Inflammatory macrophage treated with lipopolysaccharide for 1 hour (primary cell): ENCODE measurements at regions not wholly inside any gene's neighbourhood (a gene's known extent, or its start where the extent isn't known, plus 50 kb on each side); places are given as distances from the start of the nearest gene placed in this dataset.

Experiments
- DNase-seq, 2 donors: peaks; one replicate each; pipeline ENCODE4 v3.0.0-alpha.2; 2020 to 2022

- DNase-seq = no peak
Measured at GRCh38 chr9:83191154-83191553, 128.2 kb upstream of the RASEF start.

GRCh38 chr9:83189026-83189425 lies 126.1 kb upstream of the RASEF start:
- DNase-seq = peak; percentile 32 to 44

GRCh38 chr9:83188277-83188676 lies 125.3 kb upstream of the RASEF start:
- DNase-seq = peak; percentile 68 to 71

GRCh38 chr9:83186155-83186737 lies 123.3 kb upstream of the RASEF start:
- no peak for DNase-seq

- DNase-seq = no peak
Measured at GRCh38 chr9:83185488-83186154, 122.7 kb upstream of the RASEF start.

GRCh38 chr9:83183621-83184020 lies 120.7 kb upstream of the RASEF start:
- no peak for DNase-seq

DNA sequence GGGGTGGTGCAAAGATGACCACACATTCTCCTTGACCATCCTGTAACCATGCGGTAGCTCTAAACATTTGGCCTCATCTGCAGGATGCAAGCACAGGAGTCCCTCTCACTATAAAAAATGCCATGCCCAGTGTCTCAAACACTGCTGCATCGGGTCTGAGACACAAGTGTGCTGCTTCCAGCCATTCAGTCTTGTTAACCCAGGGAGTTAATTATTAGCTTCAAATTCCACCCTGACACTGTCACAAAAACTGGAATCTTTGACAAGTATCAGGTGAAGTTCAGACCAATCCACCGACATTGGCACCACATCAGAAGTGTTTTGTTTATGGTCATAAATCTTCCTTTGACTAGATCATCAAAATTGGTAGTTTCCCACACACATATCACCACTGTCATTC lies 119.1 kb upstream of the RASEF start:
- no peak for DNase-seq

DNA sequence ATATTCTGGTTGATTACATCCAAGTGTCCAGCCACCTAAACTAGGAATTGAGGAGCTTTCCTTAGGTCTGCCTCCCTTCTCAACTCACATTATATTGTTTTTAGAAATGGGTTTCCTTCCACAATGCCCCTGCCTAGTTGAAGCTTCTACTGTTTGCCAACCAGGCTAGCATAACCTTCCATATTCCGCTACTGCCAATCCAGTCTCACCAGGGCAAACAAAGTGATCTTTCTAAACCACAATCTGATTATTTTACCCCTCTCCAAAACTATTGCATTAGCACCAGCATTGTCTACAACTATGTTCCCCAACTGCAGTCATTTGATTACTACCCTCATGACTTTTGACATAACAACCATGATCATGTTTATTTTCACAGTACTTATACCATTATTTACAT lies 115.8 kb upstream of the RASEF start:
- no peak for DNase-seq

GRCh38 chr9:83177747-83178146 lies 114.8 kb upstream of the RASEF start:
- no peak for DNase-seq

- DNase-seq = no peak
Measured at GRCh38 chr9:83167126-83167525, 104.2 kb upstream of the RASEF start.

GRCh38 chr9:83166372-83166771 lies 103.4 kb upstream of the RASEF start:
- no peak for DNase-seq

- DNase-seq = no peak
Measured at GRCh38 chr9:83155733-83156132, 92.8 kb upstream of the RASEF start.

DNA sequence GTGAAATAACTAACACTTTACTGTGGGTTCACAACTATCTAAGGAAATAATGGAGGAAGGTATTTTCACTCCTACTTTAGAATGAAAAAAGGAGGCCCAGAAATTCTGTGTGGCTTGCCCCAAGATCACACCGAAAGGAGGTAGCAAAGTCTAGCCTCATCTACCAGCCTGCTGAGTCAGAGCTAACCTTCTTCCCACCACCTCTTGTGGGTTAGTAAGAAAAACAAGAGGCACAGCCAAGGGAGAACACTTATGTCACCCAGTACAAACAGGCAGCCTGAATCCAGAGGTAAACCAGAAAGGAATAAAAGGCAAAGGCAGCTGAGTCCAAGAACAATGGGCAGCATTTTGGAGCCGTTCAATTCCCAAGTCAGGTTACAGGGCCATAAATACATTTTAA lies 91.9 kb upstream of the RASEF start:
- no peak for DNase-seq

DNA sequence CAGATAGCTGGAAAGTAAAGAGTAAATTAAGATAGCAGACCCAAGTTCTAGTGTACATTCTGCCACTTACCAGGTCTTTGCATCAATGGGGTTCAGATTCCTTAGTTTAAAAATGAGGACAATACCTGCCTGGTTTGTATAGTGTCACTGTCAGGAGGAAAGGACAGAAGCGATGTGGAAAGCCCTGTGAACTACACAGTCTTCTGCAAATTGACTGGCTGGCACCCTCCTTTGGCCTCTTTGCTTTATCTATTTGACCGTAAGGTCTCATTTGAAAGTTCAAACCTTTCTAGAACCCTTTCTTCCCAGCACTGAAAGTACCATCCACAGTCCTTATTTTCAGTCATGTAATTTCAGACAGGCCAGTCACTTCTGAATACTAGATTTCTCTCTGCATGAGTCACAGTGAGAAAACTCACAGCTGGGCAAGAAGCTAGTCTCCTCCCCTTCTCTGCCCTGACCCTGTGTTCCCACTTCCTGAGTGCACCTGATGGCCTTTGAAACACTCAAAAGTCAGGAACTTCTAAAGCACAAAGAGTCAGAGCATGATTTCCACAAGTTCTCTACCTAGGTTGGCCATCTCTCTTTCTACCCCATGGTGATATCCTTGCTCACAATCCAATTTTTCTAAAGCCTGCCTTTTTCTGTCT lies 91.3 kb upstream of the RASEF start:
- DNase-seq = no peak

GRCh38 chr9:83153030-83153429 lies 90.1 kb upstream of the RASEF start:
- DNase-seq = no peak

GRCh38 chr9:83151627-83152137 lies 88.7 kb upstream of the RASEF start:
- DNase-seq = no peak

DNA sequence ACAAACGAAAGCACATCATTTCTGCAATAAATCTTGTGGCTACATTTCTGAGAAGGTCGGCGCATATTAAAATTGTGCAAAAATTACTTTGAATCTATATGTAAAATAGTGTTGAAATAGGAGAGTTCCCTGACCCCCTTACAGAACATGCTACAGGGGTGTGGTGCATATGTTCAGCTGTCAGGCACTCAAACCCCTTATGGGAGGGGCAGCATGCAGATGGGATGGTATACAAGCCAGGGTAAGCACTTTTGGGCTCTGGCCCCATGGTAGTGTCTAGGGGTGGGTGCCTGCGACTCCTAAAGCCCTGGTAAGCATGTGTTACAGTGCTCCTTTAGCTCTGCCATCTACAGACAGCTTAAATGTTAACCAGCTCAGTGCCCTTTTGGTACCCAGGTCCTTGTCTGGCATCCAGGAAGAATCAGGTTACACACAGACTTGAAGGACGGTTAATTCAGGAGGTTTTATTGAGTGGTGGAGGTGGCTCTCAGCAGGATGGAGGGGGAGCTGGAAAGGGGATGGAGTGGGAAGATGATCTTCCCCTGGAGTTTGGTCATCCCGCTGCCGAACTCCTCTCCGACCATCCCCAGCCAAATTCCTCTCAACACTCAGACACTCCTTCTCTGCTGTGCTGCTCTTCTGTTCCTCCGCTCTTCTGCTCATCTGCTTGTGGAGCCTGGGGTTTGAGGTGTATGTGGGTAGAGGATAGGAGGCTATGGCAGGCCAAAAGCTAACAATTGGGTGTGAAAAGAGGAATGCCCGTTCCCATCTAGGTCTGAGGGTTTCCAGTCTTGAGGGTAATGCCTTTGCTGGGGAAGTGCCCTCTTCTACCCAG lies 84.6 kb upstream of the RASEF start:
- DNase-seq = no peak

GRCh38 chr9:83146325-83146724 lies 83.4 kb upstream of the RASEF start:
- no peak for DNase-seq

DNA sequence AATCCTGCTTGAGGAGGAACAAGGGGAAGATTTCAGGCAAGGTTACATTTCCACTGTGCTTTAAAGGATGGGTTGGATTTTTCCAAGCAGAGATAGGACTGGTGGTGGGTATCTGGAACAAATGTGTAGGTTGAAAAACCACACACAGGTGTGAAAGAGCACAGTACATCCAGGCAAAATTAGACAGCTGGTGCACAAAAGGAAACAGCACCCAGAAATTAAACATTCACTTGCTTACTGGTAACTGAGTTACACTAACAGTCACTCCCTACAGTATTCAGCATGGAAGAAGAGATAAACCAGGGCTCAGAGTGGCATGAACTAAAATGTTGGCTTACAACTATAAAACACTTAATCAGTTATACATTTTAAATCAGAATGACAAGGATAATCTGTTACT lies 81.5 kb upstream of the RASEF start:
- no peak for DNase-seq

GRCh38 chr9:83142389-83142788 lies 79.4 kb upstream of the RASEF start:
- DNase-seq = no peak

GRCh38 chr9:83141887-83142286 lies 78.9 kb upstream of the RASEF start:
- no peak for DNase-seq

GRCh38 chr9:83140061-83140460 lies 77.1 kb upstream of the RASEF start:
- no peak for DNase-seq

- no peak for DNase-seq
Measured at GRCh38 chr9:83138422-83139135, 75.6 kb upstream of the RASEF start.
